ENCODE measurements at regions not wholly inside any gene's neighbourhood (a gene's known extent, or its start where the extent isn't known, plus 50 kb on each side); places are given as distances from the start of the nearest gene placed in this dataset.
"Not testable (repeated sequence)": the region's sequence is repeated elsewhere in the genome, so short reads cannot be mapped to it uniquely, and the experiment has no call there.

GRCh38 chr10:121278386-121278785 lies 319.9 kb downstream of the FGFR2 start:
- CTCF ChIA-PET, result interaction anchor here (0.6 kb wide), 2 partner anchors 168 to 617 kb away, joined by 3 read pairs; no protein-coding TSS in a partner anchor
- H3K9me3 Mint-ChIP-seq, H3K27me3 Mint-ChIP-seq: not testable (repeated sequence)

GRCh38 chr10:121281576-121281975 lies 316.7 kb downstream of the FGFR2 start:
- DNase-seq, result no peak
- Mint-ChIP-seq H3K27ac (no peak overlapping the region), H3K4me1 (no peaks in the 10 kb centered on the region), H3K4me3 (no peak overlapping the region), H3K36me3 (no peaks in the 10 kb centered on the region), H3K27me3 (no peaks in the 10 kb centered on the region), H3K9me3 (peaks cover 6% of the 10 kb centered on the region)
- CTCF ChIA-PET, result no interaction called here

More at GRCh38 chr10:121278386-121278785, 319.9 kb downstream of the FGFR2 start:
- not testable (repeated sequence) for DNase-seq, H3K4me1 Mint-ChIP-seq, H3K4me3 Mint-ChIP-seq, H3K36me3 Mint-ChIP-seq, H3K27ac Mint-ChIP-seq

GRCh38 chr10:121282264-121282663 lies 316.0 kb downstream of the FGFR2 start:
- Mint-ChIP-seq H3K27ac (no peak overlapping the region), H3K36me3 (no peaks in the 10 kb centered on the region), H3K9me3 (peaks cover 6% of the 10 kb centered on the region), H3K4me3 (no peak overlapping the region), H3K27me3 (no peaks in the 10 kb centered on the region), H3K4me1 (no peaks in the 10 kb centered on the region)
- no peak for DNase-seq
- CTCF ChIA-PET, result no interaction called here

GRCh38 chr10:121282797-121283515 lies 315.3 kb downstream of the FGFR2 start:
- H3K27ac Mint-ChIP-seq, result no peak overlapping the region
- H3K36me3 Mint-ChIP-seq, result no peaks in the 10 kb centered on the region
- H3K9me3 Mint-ChIP-seq, result peaks cover 6% of the 10 kb centered on the region
- CTCF ChIA-PET, result no interaction called here
- H3K4me3 Mint-ChIP-seq, result no peak overlapping the region
- H3K27me3 Mint-ChIP-seq, result no peaks in the 10 kb centered on the region
- DNase-seq, result no peak
- no peaks in the 10 kb centered on the region for H3K4me1 Mint-ChIP-seq

GRCh38 chr10:121284936-121285335 lies 313.3 kb downstream of the FGFR2 start:
- H3K9me3 Mint-ChIP-seq, result no peaks in the 10 kb centered on the region
- no peak overlapping the region for H3K27ac Mint-ChIP-seq
- no peak overlapping the region for H3K4me3 Mint-ChIP-seq
- no peaks in the 10 kb centered on the region for H3K36me3 Mint-ChIP-seq
- no peak for DNase-seq
- H3K4me1 Mint-ChIP-seq, result no peaks in the 10 kb centered on the region
- CTCF ChIA-PET, result no interaction called here
- no peaks in the 10 kb centered on the region for H3K27me3 Mint-ChIP-seq

GRCh38 chr10:121285406-121286196 lies 312.6 kb downstream of the FGFR2 start:
- Mint-ChIP-seq H3K27me3 (no peaks in the 10 kb centered on the region), H3K4me1 (no peaks in the 10 kb centered on the region), H3K9me3 (no peaks in the 10 kb centered on the region), H3K27ac (no peak overlapping the region), H3K36me3 (no peaks in the 10 kb centered on the region), H3K4me3 (no peak overlapping the region)
- no peak for DNase-seq
- CTCF ChIA-PET, result no interaction called here

- Mint-ChIP-seq H3K36me3 (no peaks in the 10 kb centered on the region), H3K4me3 (no peak overlapping the region), H3K27ac (no peak overlapping the region), H3K4me1 (no peaks in the 10 kb centered on the region), H3K27me3 (no peaks in the 10 kb centered on the region), H3K9me3 (peaks cover 2% of the 10 kb centered on the region)
- no peak for DNase-seq
- CTCF ChIA-PET, result no interaction called here
Observed at GRCh38 chr10:121288011-121288410, 310.2 kb downstream of the FGFR2 start.

- DNase-seq, result no peak
- no peak overlapping the region for H3K4me3 Mint-ChIP-seq
- H3K27ac Mint-ChIP-seq, result no peak overlapping the region
- H3K9me3 Mint-ChIP-seq, result peaks cover 2% of the 10 kb centered on the region
- CTCF ChIA-PET, result no interaction called here
- no peaks in the 10 kb centered on the region for H3K36me3 Mint-ChIP-seq
- no peaks in the 10 kb centered on the region for H3K4me1 Mint-ChIP-seq
- H3K27me3 Mint-ChIP-seq, result no peaks in the 10 kb centered on the region
Observed at GRCh38 chr10:121288864-121289661, 309.2 kb downstream of the FGFR2 start.

GRCh38 chr10:121289800-121290199 lies 308.4 kb downstream of the FGFR2 start:
- Mint-ChIP-seq H3K27ac (no peak overlapping the region), H3K4me1 (no peaks in the 10 kb centered on the region), H3K9me3 (peaks cover 2% of the 10 kb centered on the region), H3K4me3 (no peak overlapping the region), H3K27me3 (no peaks in the 10 kb centered on the region), H3K36me3 (no peaks in the 10 kb centered on the region)
- CTCF ChIA-PET, result no interaction called here
- no peak for DNase-seq

- Mint-ChIP-seq H3K27ac (no peak overlapping the region), H3K9me3 (peaks cover 2% of the 10 kb centered on the region), H3K36me3 (no peaks in the 10 kb centered on the region), H3K4me1 (no peaks in the 10 kb centered on the region), H3K27me3 (no peaks in the 10 kb centered on the region), H3K4me3 (no peak overlapping the region)
- CTCF ChIA-PET, result no interaction called here
- no peak for DNase-seq
Observed at GRCh38 chr10:121290674-121291073, 307.6 kb downstream of the FGFR2 start.

- no peaks in the 10 kb centered on the region for H3K4me1 Mint-ChIP-seq
- CTCF ChIA-PET, result no interaction called here
- H3K4me3 Mint-ChIP-seq, result no peak overlapping the region
- H3K36me3 Mint-ChIP-seq, result no peaks in the 10 kb centered on the region
- peaks cover 2% of the 10 kb centered on the region for H3K9me3 Mint-ChIP-seq
- no peak overlapping the region for H3K27ac Mint-ChIP-seq
- H3K27me3 Mint-ChIP-seq, result no peaks in the 10 kb centered on the region
- DNase-seq, result no peak
Observed at GRCh38 chr10:121291376-121291775, 306.9 kb downstream of the FGFR2 start.

GRCh38 chr10:121291823-121292222 lies 306.4 kb downstream of the FGFR2 start:
- no peak for DNase-seq
- Mint-ChIP-seq H3K4me1 (no peaks in the 10 kb centered on the region), H3K9me3 (peaks cover 2% of the 10 kb centered on the region), H3K27ac (no peak overlapping the region), H3K4me3 (no peak overlapping the region), H3K27me3 (no peaks in the 10 kb centered on the region), H3K36me3 (no peaks in the 10 kb centered on the region)
- CTCF ChIA-PET, result no interaction called here

GRCh38 chr10:121292321-121292720 lies 305.9 kb downstream of the FGFR2 start:
- no peaks in the 10 kb centered on the region for H3K36me3 Mint-ChIP-seq
- DNase-seq, result no peak
- peaks cover 2% of the 10 kb centered on the region for H3K9me3 Mint-ChIP-seq
- H3K4me1 Mint-ChIP-seq, result no peaks in the 10 kb centered on the region
- no peaks in the 10 kb centered on the region for H3K27me3 Mint-ChIP-seq
- H3K4me3 Mint-ChIP-seq, result no peak overlapping the region
- no peak overlapping the region for H3K27ac Mint-ChIP-seq
- CTCF ChIA-PET, result no interaction called here

- peaks cover 2% of the 10 kb centered on the region for H3K9me3 Mint-ChIP-seq
- no peak overlapping the region for H3K27ac Mint-ChIP-seq
- no peaks in the 10 kb centered on the region for H3K27me3 Mint-ChIP-seq
- H3K36me3 Mint-ChIP-seq, result no peaks in the 10 kb centered on the region
- CTCF ChIA-PET, result no interaction called here
- no peak for DNase-seq
- no peaks in the 10 kb centered on the region for H3K4me1 Mint-ChIP-seq
- no peak overlapping the region for H3K4me3 Mint-ChIP-seq
Observed at GRCh38 chr10:121293110-121293509, 305.1 kb downstream of the FGFR2 start.

All from activated naive CD4-positive, alpha-beta T cell treated with anti-CD3 and anti-CD28 coated beads, Interleukin-2, amount 10 ng/mL, durations not matched to agents 7 days and 5 days (primary cell).